ENCODE measurements at regions not wholly inside any gene's neighbourhood (a gene's known extent, or its start where the extent isn't known, plus 50 kb on each side); places are given as distances from the start of the nearest gene placed in this dataset.
A peak's percentile ranks its signal among the peaks of the same experiment; 100 is the strongest.

DNA sequence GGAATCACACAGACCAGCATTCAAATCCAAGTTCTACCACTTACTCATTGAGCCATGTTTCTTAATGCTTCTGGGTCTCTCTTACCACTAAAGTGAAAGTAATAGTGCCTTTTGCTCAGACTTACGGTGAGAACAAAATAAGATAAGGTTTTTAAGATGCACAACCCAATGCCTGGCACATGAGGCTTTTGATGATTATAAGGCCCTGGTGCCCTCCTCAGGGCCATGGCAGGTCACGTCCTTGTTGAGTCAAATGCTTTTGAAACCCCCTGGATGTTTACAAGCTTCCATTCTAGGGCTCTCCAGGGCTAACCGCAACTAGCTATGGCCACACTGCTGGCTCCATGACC lies 76.0 kb downstream of the TENT5C start:
- intact Hi-C loops (cut with DNase I; ENCODE audit: low total_unique reads) = no loop called here
- no peak for TF ChIP-seq POLR2A (IDR thresholded peaks at IDR 0.05)
- TF ChIP-seq, protein P1, sequence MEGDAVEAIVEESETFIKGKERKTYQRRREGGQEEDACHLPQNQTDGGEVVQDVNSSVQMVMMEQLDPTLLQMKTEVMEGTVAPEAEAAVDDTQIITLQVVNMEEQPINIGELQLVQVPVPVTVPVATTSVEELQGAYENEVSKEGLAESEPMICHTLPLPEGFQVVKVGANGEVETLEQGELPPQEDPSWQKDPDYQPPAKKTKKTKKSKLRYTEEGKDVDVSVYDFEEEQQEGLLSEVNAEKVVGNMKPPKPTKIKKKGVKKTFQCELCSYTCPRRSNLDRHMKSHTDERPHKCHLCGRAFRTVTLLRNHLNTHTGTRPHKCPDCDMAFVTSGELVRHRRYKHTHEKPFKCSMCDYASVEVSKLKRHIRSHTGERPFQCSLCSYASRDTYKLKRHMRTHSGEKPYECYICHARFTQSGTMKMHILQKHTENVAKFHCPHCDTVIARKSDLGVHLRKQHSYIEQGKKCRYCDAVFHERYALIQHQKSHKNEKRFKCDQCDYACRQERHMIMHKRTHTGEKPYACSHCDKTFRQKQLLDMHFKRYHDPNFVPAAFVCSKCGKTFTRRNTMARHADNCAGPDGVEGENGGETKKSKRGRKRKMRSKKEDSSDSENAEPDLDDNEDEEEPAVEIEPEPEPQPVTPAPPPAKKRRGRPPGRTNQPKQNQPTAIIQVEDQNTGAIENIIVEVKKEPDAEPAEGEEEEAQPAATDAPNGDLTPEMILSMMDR (IDR thresholded peaks at IDR 0.05) = no peak
- no peak overlapping the region for H3K4me3 ChIP-seq (ENCODE audit: low read depth, poor library complexity, severe bottlenecking)
- 89 to 94% methylated on average over 3 of the region's 3 CpGs for WGBS, 2 donors
- no peak for DNase-seq (ENCODE audit: low spot score in 2 of 2)

DNA sequence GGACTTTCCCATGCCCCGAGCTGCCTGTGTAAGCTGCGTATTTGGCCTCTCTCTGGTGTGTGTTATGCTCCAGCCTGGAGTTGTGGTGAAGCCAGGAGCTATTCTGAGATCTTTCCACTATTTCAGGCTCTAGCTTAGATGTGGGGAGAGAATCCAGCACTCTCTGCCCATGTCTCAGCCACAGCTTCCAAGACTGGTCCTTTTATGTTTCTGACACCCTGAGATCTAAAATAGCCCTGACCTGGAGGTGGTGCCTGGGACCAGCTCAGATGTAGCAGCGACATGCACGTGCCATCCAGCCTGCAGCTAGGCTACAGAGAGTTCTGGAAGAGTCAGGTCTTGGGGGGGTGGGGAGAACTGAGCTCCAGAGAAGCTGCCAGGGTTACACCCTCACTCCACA lies 76.5 kb downstream of the TENT5C start:
- TF ChIP-seq, protein P1 (IDR thresholded peaks at IDR 0.05) = no peak
- no peak for TF ChIP-seq POLR2A (IDR thresholded peaks at IDR 0.05)
- intact Hi-C loops (cut with DNase I; ENCODE audit: low total_unique reads) = no loop called here
- 89% methylated on average over 4 of the region's 4 CpGs for WGBS, 2 donors

DNA sequence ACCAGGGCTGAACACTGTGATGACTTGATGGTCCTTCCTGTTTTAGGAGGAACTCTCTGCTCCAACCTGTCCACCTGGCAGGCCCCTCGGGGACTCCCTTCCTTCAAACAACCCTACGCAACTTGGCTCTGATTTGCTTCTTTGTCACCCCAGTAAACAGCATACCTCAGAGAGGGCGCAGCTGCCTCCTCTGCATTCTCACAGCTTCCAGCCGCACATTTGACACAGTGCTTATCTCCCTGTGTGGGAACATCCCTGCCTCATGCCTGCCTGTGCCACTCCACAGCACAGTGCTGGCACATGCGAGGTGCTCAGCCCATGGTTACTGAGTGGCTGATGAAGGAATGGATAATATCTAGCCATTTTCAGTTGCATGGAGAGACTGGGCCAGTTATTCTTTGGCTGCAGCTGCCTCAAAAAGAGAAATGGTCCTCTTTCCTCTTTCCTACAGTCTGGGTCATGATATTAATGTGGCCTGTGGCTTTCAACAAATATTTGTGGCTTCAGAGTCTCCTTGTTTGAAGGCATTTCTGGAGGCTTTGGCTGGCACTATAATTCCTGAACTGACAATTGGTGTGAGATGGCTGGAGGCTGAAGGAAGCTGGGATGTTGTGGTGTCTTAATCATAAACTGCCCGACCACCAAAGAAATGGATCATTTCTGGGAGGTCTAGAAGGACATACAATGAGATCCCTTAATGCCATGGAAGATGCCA lies 77.9 kb downstream of the TENT5C start:
- H3K4me3 ChIP-seq (ENCODE audit: low read depth, poor library complexity, severe bottlenecking) = no peak overlapping the region
- TF ChIP-seq, protein P1 (IDR thresholded peaks at IDR 0.05) = no peak
- no peak for TF ChIP-seq POLR2A (IDR thresholded peaks at IDR 0.05)
- no peak for DNase-seq (ENCODE audit: low spot score in 2 of 2)
- WGBS, 2 donors = 78 to 84% methylated on average over 6 of the region's 6 CpGs
- intact Hi-C loops (cut with DNase I; ENCODE audit: low total_unique reads) = no loop called here

More for the DNA sequence above, 76.5 kb downstream of the TENT5C start:
- DNase-seq (ENCODE audit: low spot score in 2 of 2) = no peak
- no peak overlapping the region for H3K4me3 ChIP-seq (ENCODE audit: low read depth, poor library complexity, severe bottlenecking)

DNA sequence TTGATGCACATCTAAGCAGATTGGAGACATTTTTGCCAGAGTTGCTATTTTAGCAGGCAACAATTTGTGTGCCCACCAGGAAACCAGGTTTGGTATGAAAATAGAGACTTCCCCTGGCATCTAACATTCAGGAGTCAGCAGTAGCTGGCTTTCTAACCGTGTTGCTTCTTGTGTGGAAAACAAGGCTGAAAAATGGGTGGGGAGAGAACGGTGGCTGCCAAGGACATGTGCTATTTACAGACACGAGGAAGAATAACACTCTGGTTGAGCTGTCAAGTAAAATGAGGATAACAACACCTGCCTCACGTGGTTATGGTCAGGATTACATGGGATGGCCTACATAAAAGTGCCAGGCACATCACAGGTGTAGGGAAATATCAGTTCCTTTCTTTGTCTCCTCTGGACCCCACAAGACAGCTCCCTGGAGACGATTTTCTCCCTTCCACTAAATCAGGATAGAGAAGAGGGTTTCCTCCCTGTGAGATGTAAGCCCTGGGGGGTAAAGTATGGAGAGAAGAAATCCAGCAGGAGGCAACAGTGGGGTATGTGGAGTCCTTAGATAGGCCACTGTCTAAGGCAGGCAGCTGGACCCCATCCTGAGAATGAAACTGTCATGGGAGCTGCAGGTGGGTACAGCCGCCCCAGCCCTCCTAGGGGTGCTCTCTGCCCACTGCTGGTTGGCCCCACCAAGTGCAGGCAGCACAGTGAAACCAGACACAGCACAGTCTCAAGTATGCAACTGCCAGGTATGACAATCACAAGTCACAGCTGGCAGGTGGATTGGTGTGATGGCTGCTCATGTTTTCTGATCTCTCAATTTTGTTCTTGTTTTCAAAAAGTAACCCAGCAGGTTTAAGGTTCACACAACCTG lies 80.3 kb downstream of the TENT5C start:
- DNase-seq (ENCODE audit: low spot score in 2 of 2) = peak in 1 of 2 donors; percentile 34
- TF ChIP-seq POLR2A (IDR thresholded peaks at IDR 0.05) = no peak
- TF ChIP-seq, protein P1 (IDR thresholded peaks at IDR 0.05) = no peak
- intact Hi-C loops (cut with DNase I; ENCODE audit: low total_unique reads) = no loop called here
- no peak overlapping the region for H3K4me3 ChIP-seq (ENCODE audit: low read depth, poor library complexity, severe bottlenecking)
- WGBS, 2 donors = 38 to 42% methylated on average over 6 of the region's 6 CpGs

DNA sequence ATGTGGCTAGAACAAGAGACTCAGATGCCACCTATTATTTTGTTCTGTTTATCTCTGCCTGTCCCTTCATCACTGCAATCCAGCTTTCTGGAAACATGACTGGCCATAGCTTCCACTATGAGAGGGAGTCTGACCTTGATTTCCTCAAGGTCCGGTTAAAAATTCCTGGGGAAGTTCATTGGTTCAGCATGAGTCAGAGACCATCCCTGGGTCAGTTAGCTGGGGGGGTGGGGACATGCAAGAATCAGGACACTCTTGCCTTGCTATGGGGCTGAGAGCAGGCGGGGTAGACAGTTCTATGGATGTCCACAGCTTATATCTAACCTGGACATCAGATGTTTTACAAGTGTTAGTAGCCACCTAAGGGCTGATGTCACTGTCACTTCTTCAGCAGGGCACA lies 81.1 kb downstream of the TENT5C start:
- no peak for DNase-seq (ENCODE audit: low spot score in 2 of 2)
- no peak overlapping the region for H3K4me3 ChIP-seq (ENCODE audit: low read depth, poor library complexity, severe bottlenecking)
- intact Hi-C loops (cut with DNase I; ENCODE audit: low total_unique reads) = no loop called here
- 55 to 79% methylated on average over 2 of the region's 2 CpGs for WGBS, 2 donors
- TF ChIP-seq, protein P1 (IDR thresholded peaks at IDR 0.05) = no peak
- no peak for TF ChIP-seq POLR2A (IDR thresholded peaks at IDR 0.05)

Measured in lower leg skin (tissue), 4 donors.